ENCODE measurements at regions not wholly inside any gene's neighbourhood (a gene's known extent, or its start where the extent isn't known, plus 50 kb on each side); places are given as distances from the start of the nearest gene placed in this dataset.

- Histone ChIP-seq H3K14ac (ENCODE audit: insufficient read length) (no peak overlapping the region), H3K9me3 (ENCODE audit: insufficient read depth in 2 of 2, low read depth in 1 of 2, low read length in 1 of 2) (0 out of 4 replicates have a peak, but pooled peaks cover 0 to 3% of the 10 kb centered on the region in 2 experiments), H2BK5ac (ENCODE audit: low read depth, low read length) (no peak overlapping the region), H3K4me2 (ENCODE audit: insufficient read depth in 1 of 2, low read depth in 2 of 2, low read length in 2 of 2) (no peak overlapping the region), H3K18ac (ENCODE audit: extremely low read depth, low read length) (no peak overlapping the region), H2BK120ac (replicated peaks; ENCODE audit: low read depth, low read length) (no peak overlapping the region), H3K23ac (ENCODE audit: insufficient read length) (no peak overlapping the region), H3K23me2 (ENCODE audit: low read depth, low read length) (no peaks in the 10 kb centered on the region), H2AK5ac (ENCODE audit: low read depth, low read length) (no peak overlapping the region), H3K4me3 (ENCODE audit: extremely low read depth in 1 of 4, insufficient read depth in 2 of 4, low read depth in 3 of 4, low read length in 4 of 4) (no peak overlapping the region), H3K79me1 (ENCODE audit: low read depth, low read length) (no peaks in the 10 kb centered on the region), H3K56ac (replicated peaks; ENCODE audit: insufficient read length, low read depth, low read length) (no peak overlapping the region), H3K27ac (ENCODE audit: low read depth, low read length) (no peak overlapping the region), H4K91ac (replicated peaks; ENCODE audit: insufficient read length, low read length) (no peak overlapping the region), H3K9ac (replicated peaks in 1 of 4; ENCODE audit: extremely low read depth in 1 of 4, low read depth in 3 of 4, low read length in 3 of 4) (no peak overlapping the region), H3K4me1 (replicated peaks in 1 of 4; ENCODE audit: control insufficient read depth in 3 of 4, insufficient read depth in 4 of 4, low read length in 3 of 4) (peaks cover 5 to 12% (median 10%) of the 10 kb centered on the region in 4 experiments), H2BK20ac (ENCODE audit: low read length) (0 out of 2 replicates have a peak overlapping the region, but pooled peaks have one; percentile 15), H4K5ac (ENCODE audit: insufficient read length, low read depth, low read length) (no peak overlapping the region), H4K20me1 (replicated peaks in 1 of 2; ENCODE audit: control insufficient read depth in 1 of 2, insufficient read depth in 2 of 2, low read length in 2 of 2) (no peaks in the 10 kb centered on the region), H2AFZ (ENCODE audit: low read length) (no peak overlapping the region), H2BK12ac (ENCODE audit: low read depth, low read length) (no peak overlapping the region), H3K4ac (replicated peaks; ENCODE audit: insufficient read length, low read depth, low read length) (no peak overlapping the region), H3K36me3 (ENCODE audit: control insufficient read depth in 2 of 4, insufficient read depth in 4 of 4, low read length in 3 of 4) (no peaks in the 10 kb centered on the region), H3K79me2 (ENCODE audit: control insufficient read depth in 1 of 2, insufficient read depth in 2 of 2, low read length in 2 of 2) (no peaks in the 10 kb centered on the region), H4K8ac (ENCODE audit: extremely low read depth, insufficient read depth, low read length) (no peak overlapping the region), H3K27me3 (replicated peaks in 1 of 4; ENCODE audit: control insufficient read depth in 3 of 4, extremely low read depth in 1 of 4, insufficient read depth in 3 of 4, low read length in 3 of 4) (no peaks in the 10 kb centered on the region), H2BK15ac (ENCODE audit: low read length) (no peak overlapping the region)
- 88% methylated on average over 3 of the region's 3 CpGs; no CpG with 5 or more reads in 1 of the 2 experiments for WGBS, 2 experiments (ENCODE audit: extremely low coverage in 1 of 2, insufficient coverage in 1 of 2, insufficient read length in 1 of 2, insufficient replicate concordance in 2 of 2, low coverage in 1 of 2, low lambda C conversion rate in 2 of 2, missing lambda C conversion rate in 1 of 2)
- DNase-seq (ENCODE audit: low read depth in 1 of 2, low spot score in 2 of 2) (peak in 1 of 2 experiments; percentile 24), FAIRE-seq (no peak)
- CTCF ChIA-PET (ENCODE audit: partially characterized antibody): interaction anchor here (0.7 to 4.6 kb wide), 13 partner anchors 9 to 754 kb away, joined by 3 to 29 read pairs (median 5); no protein-coding TSS in a partner anchor
- POLR2A ChIA-PET (ENCODE audit: partially characterized antibody): no interaction called here
- no peak for TF ChIP-seq BACH1 (IDR thresholded peaks at IDR 0.05; ENCODE audit: low read length)
- TF ChIP-seq MAFK (IDR thresholded peaks at IDR 0.05; ENCODE audit: low read depth, low read length): no peak
- TF ChIP-seq GTF2F1 (IDR thresholded peaks at IDR 0.05; ENCODE audit: borderline replicate concordance, low read depth, low read length): no peak
- no peak for TF ChIP-seq TCF12 (IDR thresholded peaks at IDR 0.05; ENCODE audit: low read depth, low read length)
- TF ChIP-seq CHD2 (IDR thresholded peaks at IDR 0.05; ENCODE audit: low read length): no peak
- no peak for TF ChIP-seq JUN (IDR thresholded peaks at IDR 0.05; ENCODE audit: low read depth, low read length)
Observed at GRCh38 chr2:15750433-15750814, 158.8 kb downstream of the DDX1 start.
